ENCODE measurements at regions not wholly inside any gene's neighbourhood (a gene's known extent, or its start where the extent isn't known, plus 50 kb on each side); places are given as distances from the start of the nearest gene placed in this dataset.

- TF ChIP-seq POU5F1 (IDR thresholded peaks at IDR 0.05; ENCODE audit: low read depth, low read length) (no peak), CTCF (IDR thresholded peaks at IDR 0.05; ENCODE audit: control extremely low read depth in 1 of 3, insufficient read depth in 1 of 3, low read depth in 1 of 3, low read length in 3 of 3) (no peak)
Observed at GRCh38 chr3:24722087-24722486, 227.4 kb upstream of the THRB start.

All from H1 (cell line).